ENCODE measurements at regions not wholly inside any gene's neighbourhood (a gene's known extent, or its start where the extent isn't known, plus 50 kb on each side); places are given as distances from the start of the nearest gene placed in this dataset.

DNA sequence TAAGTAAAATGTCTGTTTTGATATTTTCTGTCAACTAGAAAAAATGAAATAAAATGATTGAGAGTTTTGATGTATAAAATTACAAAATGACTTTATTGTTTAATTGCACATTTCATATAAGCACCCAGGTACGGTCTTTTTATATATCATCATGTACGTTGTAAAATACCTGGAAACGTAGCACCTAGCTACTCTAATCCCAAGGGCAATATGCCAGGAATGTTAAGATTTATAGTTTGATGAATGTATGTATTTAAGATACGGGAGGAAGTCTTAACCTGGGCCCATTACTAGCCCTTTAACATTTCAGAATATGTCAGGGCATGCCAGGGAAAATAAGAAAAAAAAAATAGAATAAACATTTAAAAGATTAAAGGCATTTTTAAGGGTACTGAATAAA lies 490.9 kb upstream of the NRSN1 start:
- TF ChIP-seq, protein P1, sequence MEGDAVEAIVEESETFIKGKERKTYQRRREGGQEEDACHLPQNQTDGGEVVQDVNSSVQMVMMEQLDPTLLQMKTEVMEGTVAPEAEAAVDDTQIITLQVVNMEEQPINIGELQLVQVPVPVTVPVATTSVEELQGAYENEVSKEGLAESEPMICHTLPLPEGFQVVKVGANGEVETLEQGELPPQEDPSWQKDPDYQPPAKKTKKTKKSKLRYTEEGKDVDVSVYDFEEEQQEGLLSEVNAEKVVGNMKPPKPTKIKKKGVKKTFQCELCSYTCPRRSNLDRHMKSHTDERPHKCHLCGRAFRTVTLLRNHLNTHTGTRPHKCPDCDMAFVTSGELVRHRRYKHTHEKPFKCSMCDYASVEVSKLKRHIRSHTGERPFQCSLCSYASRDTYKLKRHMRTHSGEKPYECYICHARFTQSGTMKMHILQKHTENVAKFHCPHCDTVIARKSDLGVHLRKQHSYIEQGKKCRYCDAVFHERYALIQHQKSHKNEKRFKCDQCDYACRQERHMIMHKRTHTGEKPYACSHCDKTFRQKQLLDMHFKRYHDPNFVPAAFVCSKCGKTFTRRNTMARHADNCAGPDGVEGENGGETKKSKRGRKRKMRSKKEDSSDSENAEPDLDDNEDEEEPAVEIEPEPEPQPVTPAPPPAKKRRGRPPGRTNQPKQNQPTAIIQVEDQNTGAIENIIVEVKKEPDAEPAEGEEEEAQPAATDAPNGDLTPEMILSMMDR (CRISPR knock-in tag; IDR thresholded peaks at IDR 0.05), result no peak
- no peak for TF ChIP-seq SRSF4 (IDR thresholded peaks at IDR 0.05; ENCODE audit: low read depth, low read length, poor library complexity, severe bottlenecking)
- no peak for TF ChIP-seq ARNT2 (CRISPR knock-in tag; IDR thresholded peaks at IDR 0.05; ENCODE audit: low read depth)
- no peak for TF ChIP-seq MAFF (IDR thresholded peaks at IDR 0.05; ENCODE audit: low read depth, low read length)
- no peak for TF ChIP-seq ZNF607 (CRISPR knock-in tag; IDR thresholded peaks at IDR 0.05; ENCODE audit: borderline replicate concordance)
- TF ChIP-seq, protein P2, sequence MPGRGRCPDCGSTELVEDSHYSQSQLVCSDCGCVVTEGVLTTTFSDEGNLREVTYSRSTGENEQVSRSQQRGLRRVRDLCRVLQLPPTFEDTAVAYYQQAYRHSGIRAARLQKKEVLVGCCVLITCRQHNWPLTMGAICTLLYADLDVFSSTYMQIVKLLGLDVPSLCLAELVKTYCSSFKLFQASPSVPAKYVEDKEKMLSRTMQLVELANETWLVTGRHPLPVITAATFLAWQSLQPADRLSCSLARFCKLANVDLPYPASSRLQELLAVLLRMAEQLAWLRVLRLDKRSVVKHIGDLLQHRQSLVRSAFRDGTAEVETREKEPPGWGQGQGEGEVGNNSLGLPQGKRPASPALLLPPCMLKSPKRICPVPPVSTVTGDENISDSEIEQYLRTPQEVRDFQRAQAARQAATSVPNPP (CRISPR knock-in tag; IDR thresholded peaks at IDR 0.05), result no peak
- no peak for TF ChIP-seq ZNF709 (CRISPR knock-in tag; IDR thresholded peaks at IDR 0.05)
- TF ChIP-seq, protein P3, sequence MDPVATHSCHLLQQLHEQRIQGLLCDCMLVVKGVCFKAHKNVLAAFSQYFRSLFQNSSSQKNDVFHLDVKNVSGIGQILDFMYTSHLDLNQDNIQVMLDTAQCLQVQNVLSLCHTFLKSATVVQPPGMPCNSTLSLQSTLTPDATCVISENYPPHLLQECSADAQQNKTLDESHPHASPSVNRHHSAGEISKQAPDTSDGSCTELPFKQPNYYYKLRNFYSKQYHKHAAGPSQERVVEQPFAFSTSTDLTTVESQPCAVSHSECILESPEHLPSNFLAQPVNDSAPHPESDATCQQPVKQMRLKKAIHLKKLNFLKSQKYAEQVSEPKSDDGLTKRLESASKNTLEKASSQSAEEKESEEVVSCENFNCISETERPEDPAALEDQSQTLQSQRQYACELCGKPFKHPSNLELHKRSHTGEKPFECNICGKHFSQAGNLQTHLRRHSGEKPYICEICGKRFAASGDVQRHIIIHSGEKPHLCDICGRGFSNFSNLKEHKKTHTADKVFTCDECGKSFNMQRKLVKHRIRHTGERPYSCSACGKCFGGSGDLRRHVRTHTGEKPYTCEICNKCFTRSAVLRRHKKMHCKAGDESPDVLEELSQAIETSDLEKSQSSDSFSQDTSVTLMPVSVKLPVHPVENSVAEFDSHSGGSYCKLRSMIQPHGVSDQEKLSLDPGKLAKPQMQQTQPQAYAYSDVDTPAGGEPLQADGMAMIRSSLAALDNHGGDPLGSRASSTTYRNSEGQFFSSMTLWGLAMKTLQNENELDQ (CRISPR knock-in tag; IDR thresholded peaks at IDR 0.05; ENCODE audit: borderline replicate concordance), result no peak
- TF ChIP-seq SMC3 (IDR thresholded peaks at IDR 0.05; ENCODE audit: low read length), result no peak
- TF ChIP-seq SP2 (CRISPR knock-in tag; IDR thresholded peaks at IDR 0.05), result no peak
- no peak for TF ChIP-seq DPF2 (CRISPR knock-in tag; IDR thresholded peaks at IDR 0.05; ENCODE audit: borderline replicate concordance, low read depth)

All from HepG2 (cell line).